ENCODE measurements at regions not wholly inside any gene's neighbourhood (a gene's known extent, or its start where the extent isn't known, plus 50 kb on each side); places are given as distances from the start of the nearest gene placed in this dataset.

DNA sequence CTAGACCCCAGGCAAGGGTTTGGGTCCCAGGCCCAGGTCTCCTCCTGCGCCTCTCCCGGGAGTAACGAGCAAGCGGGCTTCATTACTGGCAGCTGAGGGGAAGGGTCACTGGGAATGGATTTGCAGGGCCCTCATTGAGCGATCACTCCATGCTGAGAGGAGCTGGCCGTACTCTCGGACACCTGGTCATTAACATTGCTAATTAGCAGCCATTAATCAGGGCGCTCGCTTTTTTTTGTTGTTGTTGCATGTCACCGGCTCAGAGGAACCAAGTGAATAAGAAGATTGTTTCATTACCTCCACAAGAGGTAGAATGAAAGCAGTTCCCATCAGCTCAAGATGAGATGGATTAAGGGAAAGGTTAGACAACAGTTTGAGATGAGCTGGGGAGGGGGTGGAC lies 293.0 kb upstream of the ATP11B start:
- POLR2A ChIA-PET: no interaction called here
- WGBS (ENCODE audit: insufficient coverage): 97% methylated on average over 5 of the region's 10 CpGs
- intact Hi-C loops (cut with micrococcal nuclease): no loop called here
- Mint-ChIP-seq H3K4me3 (no peak overlapping the region), H3K27ac (no peak overlapping the region), H3K27me3 (peaks cover under 1% of the 10 kb centered on the region), H3K4me1 (no peaks in the 10 kb centered on the region), H3K9me3 (ENCODE audit: insufficient read depth) (no peaks in the 10 kb centered on the region)
- Histone ChIP-seq H3K27me3 (replicated peaks in 1 of 4; ENCODE audit: control extremely low read depth in 1 of 4, control insufficient read depth in 3 of 4, insufficient read depth in 4 of 4, low read length in 3 of 4) (no peaks in the 10 kb centered on the region), H3K79me2 (ENCODE audit: control insufficient read depth, insufficient read depth, low read length) (no peaks in the 10 kb centered on the region), H3K4me1 (ENCODE audit: control insufficient read depth in 2 of 2, insufficient read depth in 2 of 2, low read length in 2 of 2) (no peaks in the 10 kb centered on the region), H2AFZ (ENCODE audit: insufficient read depth, low read depth, low read length, poor library complexity, severe bottlenecking) (no peak overlapping the region), H3K27ac (ENCODE audit: low read length in 2 of 2) (no peak overlapping the region), H3K9me3 (ENCODE audit: control extremely low read depth in 1 of 3, control insufficient read depth in 2 of 3, insufficient read depth in 1 of 3, low read length in 2 of 3) (no peaks in the 10 kb centered on the region), H4K20me1 (ENCODE audit: control insufficient read depth, insufficient read depth, low read length, poor library complexity, severe bottlenecking) (no peaks in the 10 kb centered on the region), H3K36me3 (replicated peaks in 1 of 2; ENCODE audit: control extremely low read depth in 1 of 2, control insufficient read depth in 1 of 2, extremely low read depth in 1 of 2, insufficient read depth in 2 of 2, low read length in 1 of 2) (no peaks in the 10 kb centered on the region), H3K4me3 (ENCODE audit: control extremely low read depth in 1 of 5, extremely low read depth in 1 of 5, insufficient read depth in 1 of 5, low read depth in 2 of 5, low read length in 4 of 5) (no peak overlapping the region), H3K4me2 (replicated peaks; ENCODE audit: low read depth, low read length, poor library complexity, severe bottlenecking) (no peak overlapping the region), H3K9ac (ENCODE audit: low read length) (no peak overlapping the region)
- CTCF ChIA-PET: no interaction called here
- TF ChIP-seq, protein P1, sequence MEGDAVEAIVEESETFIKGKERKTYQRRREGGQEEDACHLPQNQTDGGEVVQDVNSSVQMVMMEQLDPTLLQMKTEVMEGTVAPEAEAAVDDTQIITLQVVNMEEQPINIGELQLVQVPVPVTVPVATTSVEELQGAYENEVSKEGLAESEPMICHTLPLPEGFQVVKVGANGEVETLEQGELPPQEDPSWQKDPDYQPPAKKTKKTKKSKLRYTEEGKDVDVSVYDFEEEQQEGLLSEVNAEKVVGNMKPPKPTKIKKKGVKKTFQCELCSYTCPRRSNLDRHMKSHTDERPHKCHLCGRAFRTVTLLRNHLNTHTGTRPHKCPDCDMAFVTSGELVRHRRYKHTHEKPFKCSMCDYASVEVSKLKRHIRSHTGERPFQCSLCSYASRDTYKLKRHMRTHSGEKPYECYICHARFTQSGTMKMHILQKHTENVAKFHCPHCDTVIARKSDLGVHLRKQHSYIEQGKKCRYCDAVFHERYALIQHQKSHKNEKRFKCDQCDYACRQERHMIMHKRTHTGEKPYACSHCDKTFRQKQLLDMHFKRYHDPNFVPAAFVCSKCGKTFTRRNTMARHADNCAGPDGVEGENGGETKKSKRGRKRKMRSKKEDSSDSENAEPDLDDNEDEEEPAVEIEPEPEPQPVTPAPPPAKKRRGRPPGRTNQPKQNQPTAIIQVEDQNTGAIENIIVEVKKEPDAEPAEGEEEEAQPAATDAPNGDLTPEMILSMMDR (IDR thresholded peaks at IDR 0.05): no peak
- no peak for TF ChIP-seq EZH2 (IDR thresholded peaks at IDR 0.05; ENCODE audit: borderline replicate concordance, insufficient read depth, low read depth, low read length, poor library complexity, severe bottlenecking)
- no peak for ATAC-seq (ENCODE audit: low read depth)
- DNase-seq: no peak

- ATAC-seq (ENCODE audit: low read depth): no peak
- no peak for DNase-seq
- H3K4me3 Mint-ChIP-seq: no peak overlapping the region
- Histone ChIP-seq H3K4me1 (ENCODE audit: control insufficient read depth in 2 of 2, insufficient read depth in 2 of 2, low read length in 2 of 2) (no peaks in the 10 kb centered on the region), H3K4me3 (ENCODE audit: control extremely low read depth in 1 of 5, extremely low read depth in 1 of 5, insufficient read depth in 1 of 5, low read depth in 2 of 5, low read length in 4 of 5) (no peak overlapping the region), H2AFZ (ENCODE audit: insufficient read depth, low read depth, low read length, poor library complexity, severe bottlenecking) (no peak overlapping the region), H4K20me1 (ENCODE audit: control insufficient read depth, insufficient read depth, low read length, poor library complexity, severe bottlenecking) (no peaks in the 10 kb centered on the region), H3K4me2 (replicated peaks; ENCODE audit: low read depth, low read length, poor library complexity, severe bottlenecking) (no peak overlapping the region), H3K27me3 (replicated peaks in 1 of 4; ENCODE audit: control extremely low read depth in 1 of 4, control insufficient read depth in 3 of 4, insufficient read depth in 4 of 4, low read length in 3 of 4) (peaks cover 0 to under 1% (median 0%) of the 10 kb centered on the region in 4 experiments), H3K79me2 (ENCODE audit: control insufficient read depth, insufficient read depth, low read length) (no peaks in the 10 kb centered on the region), H3K9me3 (ENCODE audit: control extremely low read depth in 1 of 3, control insufficient read depth in 2 of 3, insufficient read depth in 1 of 3, low read length in 2 of 3) (no peaks in the 10 kb centered on the region), H3K27ac (ENCODE audit: low read length in 2 of 2) (no peak overlapping the region), H3K36me3 (replicated peaks in 1 of 2; ENCODE audit: control extremely low read depth in 1 of 2, control insufficient read depth in 1 of 2, extremely low read depth in 1 of 2, insufficient read depth in 2 of 2, low read length in 1 of 2) (no peaks in the 10 kb centered on the region), H3K9ac (ENCODE audit: low read length) (no peak overlapping the region)
- no peaks in the 10 kb centered on the region for H3K4me1 Mint-ChIP-seq
- POLR2A ChIA-PET: no interaction called here
- peaks cover 5% of the 10 kb centered on the region for H3K27me3 Mint-ChIP-seq
- H3K9me3 Mint-ChIP-seq (ENCODE audit: insufficient read depth): no peaks in the 10 kb centered on the region
- 66% methylated on average over 3 of the region's 3 CpGs for WGBS (ENCODE audit: insufficient coverage)
- CTCF ChIA-PET: no interaction called here
- no peak overlapping the region for H3K27ac Mint-ChIP-seq
- no peak for TF ChIP-seq EZH2 (IDR thresholded peaks at IDR 0.05; ENCODE audit: borderline replicate concordance, insufficient read depth, low read depth, low read length, poor library complexity, severe bottlenecking)
- TF ChIP-seq, protein P1 (IDR thresholded peaks at IDR 0.05): no peak
- intact Hi-C loops (cut with micrococcal nuclease): no loop called here
Measured at GRCh38 chr3:182501856-182502255, 291.4 kb upstream of the ATP11B start.
